Hepatocyte (in vitro differentiated cells): ENCODE measurements at regions not wholly inside any gene's neighbourhood (a gene's known extent, or its start where the extent isn't known, plus 50 kb on each side); places are given as distances from the start of the nearest gene placed in this dataset.
"Not testable (repeated sequence)": the region's sequence is repeated elsewhere in the genome, so short reads cannot be mapped to it uniquely, and the experiment has no call there.

ENCODE experiments used
- CTCF ChIP-seq: fragments of 200-600 bp; sonication (generic); IDR thresholded peaks from 2 replicates; pipeline ENCODE4 v1.5.1; 2016; ENCODE audit warnings: antibody characterized with exemption, mild to moderate bottlenecking; ENCODE audit not compliant: poor library complexity
- EZH2 ChIP-seq: fragments of 200-600 bp; sonication (generic); IDR thresholded peaks from 2 replicates; pipeline ENCODE4 v1.6.1; 2016; ENCODE audit warnings: antibody characterized with exemption, mild to moderate bottlenecking, borderline replicate concordance

- not testable (repeated sequence) for TF ChIP-seq CTCF, EZH2
Measured at GRCh38 chr5:174916924-174917323, 192.5 kb downstream of the MSX2 start.
